Astrocyte of the cerebellum (primary cell): ENCODE measurements at regions not wholly inside any gene's neighbourhood (a gene's known extent, or its start where the extent isn't known, plus 50 kb on each side); places are given as distances from the start of the nearest gene placed in this dataset.

Experiments used
- DNase-seq: peaks from one replicate; pipeline ENCODE4 v3.0.0-alpha.2; 2011; ENCODE audit warnings: low read depth
- H3K4me3 ChIP-seq: 2 replicates; pipeline ENCODE4 v1.5.1; 2011; ENCODE audit warnings: mild to moderate bottlenecking, low read depth, low read length, moderate library complexity
- CTCF ChIP-seq: IDR thresholded peaks from 2 replicates; pipeline ENCODE4 v1.5.1; 2012; ENCODE audit warnings: low read length, low read depth, moderate library complexity, mild to moderate bottlenecking; ENCODE audit errors: missing control alignments
- in situ Hi-C: cut with HindIII; loops from 2 replicates; pipeline ENCODE4 v1.10.0; 2017; ENCODE audit warnings: low sequenced_read_pairs

GRCh38 chr7:124996778-124997177 lies 67.2 kb upstream of the POT1 start:
- TF ChIP-seq CTCF = no peak
- in situ Hi-C loops = no loop called here
- no peak for DNase-seq
- H3K4me3 ChIP-seq = no peak overlapping the region

- peak overlapping the region; percentile 25 for H3K4me3 ChIP-seq
- DNase-seq = peak; percentile 73
- no peak for TF ChIP-seq CTCF
- in situ Hi-C loops = no loop called here
Measured at GRCh38 chr7:124992851-124993562, 63.4 kb upstream of the POT1 start.

GRCh38 chr7:124989911-124990310 lies 60.3 kb upstream of the POT1 start:
- H3K4me3 ChIP-seq = no peak overlapping the region
- TF ChIP-seq CTCF = no peak
- in situ Hi-C loops = no loop called here
- no peak for DNase-seq
